GM18502 (cell line): ENCODE measurements at regions not wholly inside any gene's neighbourhood (a gene's known extent, or its start where the extent isn't known, plus 50 kb on each side); places are given as distances from the start of the nearest gene placed in this dataset.
"Not testable (repeated sequence)": the region's sequence is repeated elsewhere in the genome, so short reads cannot be mapped to it uniquely, and the experiment has no call there.

Experiments used
- ATAC-seq: cut with Tn5 transposase; IDR thresholded peaks from one replicate; pipeline ENCODE4 v1.9.1; 2021; ENCODE audit warnings: mild to moderate bottlenecking; ENCODE audit not compliant: unreplicated experiment, poor library complexity

- ATAC-seq: not testable (repeated sequence)
Measured at GRCh38 chrX:84856791-84857190, 146.9 kb upstream of the APOOL start.

DNA sequence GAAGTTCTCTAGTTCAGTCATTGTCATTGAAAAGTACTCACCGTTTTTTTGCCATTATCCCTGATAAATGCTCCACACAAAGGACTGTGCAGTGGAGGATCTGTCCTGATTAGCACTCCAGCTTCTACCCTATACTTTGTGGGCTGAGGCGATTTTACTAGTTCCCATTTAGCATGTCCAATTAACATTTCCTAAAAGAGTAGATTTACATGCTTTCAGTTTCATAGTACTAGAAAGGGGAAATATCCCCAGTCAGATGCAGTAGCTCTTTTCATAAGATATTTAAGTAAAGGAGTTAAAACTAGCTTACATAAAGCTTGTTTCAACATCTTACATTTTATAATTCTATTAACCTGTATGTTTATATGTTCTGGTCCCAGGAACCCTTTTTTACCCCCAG is 144.9 kb upstream of the APOOL start:
- not testable (repeated sequence) for ATAC-seq

DNA sequence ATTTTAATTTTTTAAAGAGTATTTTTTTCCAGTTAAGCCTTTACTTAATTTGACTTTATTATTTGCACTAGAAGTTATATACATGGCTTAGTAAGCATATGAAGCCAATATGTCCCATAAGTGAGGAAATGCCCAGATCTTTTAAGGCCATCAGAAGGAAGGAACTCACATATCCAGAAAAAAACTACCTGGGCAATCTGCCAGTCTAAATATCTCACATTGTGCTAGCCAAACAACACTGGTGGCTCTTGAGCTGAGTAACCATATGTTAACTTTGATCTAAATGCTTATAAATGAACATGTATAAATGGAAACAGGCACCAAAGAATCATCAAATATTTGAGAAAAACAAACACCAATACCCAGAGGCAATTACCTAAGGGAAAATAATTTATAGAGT is 138.6 kb upstream of the APOOL start:
- no peak for ATAC-seq

DNA sequence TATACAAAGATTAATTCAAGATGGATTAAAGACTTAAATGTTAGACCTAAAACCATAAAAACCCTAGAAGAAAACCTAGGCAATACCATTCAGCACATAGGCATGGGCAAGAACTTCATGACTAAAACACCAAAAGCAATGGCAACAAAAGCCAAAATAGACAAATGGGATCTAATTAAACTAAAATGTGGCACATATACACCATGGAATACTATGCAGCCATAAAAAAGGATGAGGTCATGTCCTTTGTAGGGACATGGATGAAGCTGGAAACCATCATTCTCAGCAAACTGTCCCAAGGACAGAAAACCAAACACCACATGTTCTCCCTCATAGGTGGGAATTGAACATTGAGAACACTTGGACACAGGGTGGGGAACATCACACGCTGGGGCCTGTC is 133.4 kb upstream of the APOOL start:
- not testable (repeated sequence) for ATAC-seq

DNA sequence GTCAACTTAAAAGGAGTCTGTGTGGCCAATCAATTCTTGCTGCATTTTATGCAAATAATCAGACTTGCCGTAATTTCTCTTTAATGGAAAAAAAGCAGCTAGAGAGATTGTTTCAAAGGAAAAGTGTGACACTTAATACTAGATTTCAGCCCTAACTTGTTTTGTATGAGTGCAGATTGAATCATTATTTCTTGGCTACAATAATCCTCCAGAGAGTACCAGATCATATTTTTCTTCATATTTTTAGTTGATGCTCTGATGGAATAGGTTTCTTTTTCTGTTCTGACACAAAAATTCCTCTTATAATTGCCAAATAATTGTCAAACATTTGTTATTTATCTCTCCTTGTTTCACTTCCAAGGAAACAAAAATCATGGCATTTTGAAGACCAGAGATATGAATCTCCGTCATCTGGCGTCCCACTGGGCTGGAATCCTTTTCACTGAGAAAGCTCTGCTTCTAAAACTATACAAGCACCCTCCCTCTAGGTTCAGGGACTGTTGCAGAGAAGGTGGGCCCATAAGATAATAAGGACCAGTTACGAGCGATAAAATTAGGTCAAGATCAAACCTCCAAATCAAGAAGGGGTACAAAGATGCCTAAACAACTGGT is 131.4 kb upstream of the APOOL start:
- ATAC-seq: not testable (repeated sequence)

DNA sequence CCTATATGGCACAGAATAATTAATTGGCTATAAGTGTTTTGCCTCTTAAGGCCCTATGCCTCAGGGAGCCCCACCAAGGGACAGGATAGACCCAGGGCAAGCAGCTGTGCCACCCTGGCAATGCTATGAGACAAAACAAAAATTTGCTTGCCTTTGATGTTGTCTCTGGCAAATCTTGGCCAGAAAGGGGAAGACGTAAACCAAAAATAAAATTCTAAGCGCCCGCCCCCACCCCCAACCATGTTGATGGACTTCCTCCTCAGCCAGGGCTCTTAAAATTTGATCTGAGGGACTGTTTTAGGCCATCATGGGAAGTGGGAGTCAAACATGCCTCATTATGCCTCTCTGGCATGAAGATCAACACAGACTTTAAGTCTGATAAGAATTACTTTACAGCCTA is 130.5 kb upstream of the APOOL start:
- no peak for ATAC-seq

- ATAC-seq: no peak
Measured at GRCh38 chrX:84876876-84877275, 126.8 kb upstream of the APOOL start.

DNA sequence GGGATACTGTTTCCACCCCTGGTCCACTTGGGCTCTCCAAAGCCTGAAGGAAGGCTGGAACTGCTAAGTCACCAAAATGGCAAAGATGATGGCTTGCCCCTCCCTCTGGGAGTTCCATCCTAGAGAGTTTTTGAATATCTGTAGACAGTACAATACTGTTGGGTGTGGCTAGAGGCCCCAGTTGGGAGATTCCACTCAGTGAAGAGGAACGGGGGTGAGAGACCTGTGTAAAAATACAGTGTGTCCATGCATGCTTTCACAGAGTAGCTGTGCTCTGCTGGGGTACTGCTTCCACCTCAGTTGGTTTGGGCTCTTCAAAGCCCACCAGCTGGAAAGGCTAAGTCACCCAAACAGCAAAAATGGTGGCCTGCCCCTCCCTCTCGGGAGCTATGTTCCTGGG is 109.8 kb upstream of the APOOL start:
- no peak for ATAC-seq

DNA sequence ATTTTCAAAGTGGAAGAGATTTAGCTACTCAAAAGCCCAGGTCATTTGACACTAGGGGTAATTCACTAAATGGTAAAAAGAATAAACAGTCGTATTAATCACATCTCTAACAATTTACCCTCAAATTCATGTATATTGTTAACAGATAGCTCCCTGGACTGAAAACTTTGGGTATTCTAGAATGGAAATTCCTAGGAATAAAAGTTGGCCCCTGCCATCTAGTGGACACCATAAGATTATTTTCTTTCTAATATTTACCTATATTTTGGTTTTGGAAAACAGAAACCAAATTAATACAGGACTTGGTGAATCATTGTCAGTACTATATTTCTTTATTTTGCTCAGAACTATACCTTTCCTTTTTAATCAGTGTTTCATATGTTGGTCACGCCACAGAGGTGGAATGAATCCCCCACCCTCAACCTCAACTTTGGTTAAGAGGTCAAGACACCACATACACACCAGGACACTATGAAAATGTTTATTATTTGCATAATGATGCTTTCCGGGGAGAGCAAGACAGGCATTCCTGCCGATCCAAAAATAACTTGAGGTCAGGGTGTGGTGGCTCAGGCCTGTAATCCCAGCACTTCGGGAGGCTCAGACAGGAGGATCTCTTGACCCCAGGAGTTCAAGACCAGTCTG is 96.2 kb upstream of the APOOL start:
- ATAC-seq: no peak

DNA sequence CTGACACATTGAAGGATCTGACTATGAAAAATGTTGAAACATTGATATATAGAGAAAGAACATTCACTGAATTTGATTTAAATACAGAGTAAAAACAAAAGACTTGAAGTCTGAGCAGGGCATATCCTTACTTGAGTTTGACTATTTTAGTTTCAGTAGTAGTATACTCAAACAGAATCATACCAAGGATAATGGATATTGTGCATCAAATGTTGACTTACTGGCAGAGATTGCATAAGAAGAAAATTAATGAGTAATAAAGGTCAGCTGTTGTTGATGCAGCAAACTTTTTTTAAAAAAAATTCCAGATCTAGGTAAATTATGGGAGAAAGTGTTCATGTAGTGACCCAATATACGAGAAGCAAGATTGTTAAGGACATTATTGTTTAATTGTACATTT is 94.5 kb upstream of the APOOL start:
- no peak for ATAC-seq

DNA sequence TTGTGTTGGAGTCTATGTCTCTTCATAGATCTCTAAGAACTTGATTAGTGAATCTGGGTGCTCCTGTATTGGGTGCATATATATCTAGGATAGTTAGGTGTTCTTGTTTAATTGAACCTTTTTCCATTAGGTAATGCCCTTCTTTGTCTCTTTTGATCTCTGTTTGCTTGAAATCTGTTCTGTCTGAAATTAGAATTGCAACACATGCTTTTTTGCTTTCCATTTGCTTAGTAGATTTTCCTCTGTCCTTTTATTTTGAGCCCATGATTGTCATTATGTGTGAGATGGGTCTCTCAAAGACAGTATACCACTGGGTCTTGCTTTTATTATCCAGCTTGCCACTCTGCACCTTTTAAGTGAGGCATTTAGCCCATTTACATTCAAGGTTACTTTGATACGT is 79.1 kb upstream of the APOOL start:
- ATAC-seq: no peak

DNA sequence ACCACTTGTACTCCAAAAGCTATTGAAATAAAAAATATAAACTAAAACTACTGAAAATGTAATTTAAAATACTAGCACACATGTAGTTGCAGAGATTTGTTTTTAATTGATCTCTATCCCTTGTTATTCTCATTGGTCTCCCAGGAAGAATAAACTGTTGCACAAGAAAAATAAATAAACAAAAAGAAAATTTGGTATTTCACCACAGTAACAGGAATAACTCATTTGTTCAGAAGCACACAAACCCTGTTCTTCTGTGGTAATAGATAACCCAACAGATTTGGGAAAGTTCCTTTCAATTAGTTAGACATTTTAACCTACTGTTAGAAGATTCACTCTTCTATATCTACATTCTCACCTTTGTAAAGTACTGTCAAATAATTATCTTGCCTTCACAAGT is 70.9 kb upstream of the APOOL start:
- no peak for ATAC-seq

- no peak for ATAC-seq
Measured at GRCh38 chrX:84933956-84934556, 69.6 kb upstream of the APOOL start.
